OCI-LY1 (cell line): ENCODE measurements at regions not wholly inside any gene's neighbourhood (a gene's known extent, or its start where the extent isn't known, plus 50 kb on each side); places are given as distances from the start of the nearest gene placed in this dataset.

Experiments
- H2AFZ ChIP-seq: fragments of 200-600 bp; sonication (generic), shearing (Covaris generic); 2 replicates; pipeline ENCODE4 v1.6.0; 2014; ENCODE audit warnings: antibody characterized with exemption, mild to moderate bottlenecking, low read length
- H3F3A ChIP-seq: fragments of 200-600 bp; sonication (generic), shearing (Covaris generic); 2 replicates; pipeline ENCODE4 v1.6.0; 2014; ENCODE audit warnings: mild to moderate bottlenecking, antibody characterized with exemption, low read length, moderate library complexity; ENCODE audit not compliant: insufficient read depth
- H3K27ac ChIP-seq: fragments of 200-600 bp; sonication (generic); 2 replicates; pipeline ENCODE4 v1.5.1; 2014; ENCODE audit warnings: low read length, mixed run types, mild to moderate bottlenecking, low read depth; ENCODE audit not compliant: poor library complexity, severe bottlenecking
- H3K27me3 ChIP-seq: fragments of 200-600 bp; sonication (generic); 2 replicates; pipeline ENCODE4 v1.6.0; 2014; ENCODE audit warnings: antibody characterized with exemption, mild to moderate bottlenecking, low read length, moderate library complexity; ENCODE audit not compliant: insufficient read depth
- H3K36me3 ChIP-seq: fragments of 200-600 bp; sonication (generic); 2 replicates; pipeline ENCODE4 v1.6.1; 2014; ENCODE audit warnings: mild to moderate bottlenecking, antibody characterized with exemption, low read length, moderate library complexity, mixed read lengths; ENCODE audit not compliant: insufficient read depth
- H3K4me1 ChIP-seq: fragments of 200-600 bp; sonication (generic); 2 replicates; pipeline ENCODE4 v1.5.1; 2014; ENCODE audit warnings: mild to moderate bottlenecking, low read length, moderate library complexity; ENCODE audit not compliant: insufficient read depth, severe bottlenecking
- H3K4me2 ChIP-seq: fragments of 200-600 bp; sonication (generic), shearing (Covaris generic); 2 replicates; pipeline ENCODE4 v1.6.1; 2014; ENCODE audit warnings: low read length
- H3K4me3 ChIP-seq: fragments of 200-600 bp; sonication (generic); 2 replicates; pipeline ENCODE4 v1.5.1; 2014; ENCODE audit warnings: low read length, low read depth, mild to moderate bottlenecking, mixed read lengths; ENCODE audit not compliant: poor library complexity, severe bottlenecking
- H3K79me2 ChIP-seq: fragments of 200-600 bp; shearing (Covaris generic); 2 replicates; pipeline ENCODE4 v1.6.1; 2016; ENCODE audit warnings: mixed run types, low read length, mixed read lengths; ENCODE audit not compliant: insufficient read depth
- H3K9ac ChIP-seq: fragments of 200-600 bp; sonication (generic), shearing (Covaris generic); 2 replicates; pipeline ENCODE4 v1.6.1; 2014; ENCODE audit warnings: mild to moderate bottlenecking, low read length, mixed read lengths
- H3K9me2 ChIP-seq: fragments of 200-600 bp; sonication (generic), shearing (Covaris generic); 2 replicates; pipeline ENCODE4 v1.6.1; 2014; ENCODE audit warnings: low read depth, mild to moderate bottlenecking, low read length, mixed read lengths
- H3K9me3 ChIP-seq: fragments of 200-600 bp; shearing (Covaris generic); 2 replicates; pipeline ENCODE4 v1.6.1; 2014; ENCODE audit warnings: low read length, mixed read lengths
- H4K20me1 ChIP-seq: fragments of 200-600 bp; sonication (generic), shearing (Covaris generic); 2 replicates; pipeline ENCODE4 v1.6.0; 2016; ENCODE audit warnings: mild to moderate bottlenecking, low read length; ENCODE audit not compliant: insufficient read depth
- CTCF ChIP-seq: fragments of 200-600 bp; sonication (generic), shearing (Covaris generic); IDR thresholded peaks from 2 replicates; pipeline ENCODE4 v1.5.1; 2017; ENCODE audit warnings: mild to moderate bottlenecking, antibody characterized with exemption, low read length, moderate library complexity, mixed read lengths
- EZH2 ChIP-seq: fragments of 200-600 bp; sonication (generic), shearing (Covaris generic); IDR thresholded peaks from 2 replicates; pipeline ENCODE4 v1.8.0; 2017; ENCODE audit warnings: borderline replicate concordance, mixed run types, mild to moderate bottlenecking, antibody characterized with exemption, low read length, moderate library complexity, mixed read lengths

- TF ChIP-seq EZH2 (no peak), CTCF (no peak)
- Histone ChIP-seq H3K4me2 (no peak overlapping the region), H3K9me2 (no peaks in the 10 kb centered on the region), H3K4me1 (no peaks in the 10 kb centered on the region), H3K27me3 (no peaks in the 10 kb centered on the region), H3K27ac (no peak overlapping the region), H4K20me1 (no peaks in the 10 kb centered on the region), H3K79me2 (no peaks in the 10 kb centered on the region), H3K9ac (no peak overlapping the region), H3K9me3 (no peaks in the 10 kb centered on the region), H3K4me3 (no peak overlapping the region), H3K36me3 (no peaks in the 10 kb centered on the region), H2AFZ (no peak overlapping the region), H3F3A (no peaks in the 10 kb centered on the region)
These were observed 379.0 kb downstream of the LMX1A start for GRCh38 chr1:164977561-164977960.

GRCh38 chr1:164971921-164972415 lies 384.5 kb downstream of the LMX1A start:
- Histone ChIP-seq H3K27me3 (no peaks in the 10 kb centered on the region), H3K9ac (no peak overlapping the region), H3K4me2 (no peak overlapping the region), H4K20me1 (no peaks in the 10 kb centered on the region), H2AFZ (no peak overlapping the region), H3F3A (no peaks in the 10 kb centered on the region), H3K79me2 (no peaks in the 10 kb centered on the region), H3K4me3 (no peak overlapping the region), H3K9me2 (no peaks in the 10 kb centered on the region), H3K4me1 (no peaks in the 10 kb centered on the region), H3K9me3 (no peaks in the 10 kb centered on the region), H3K27ac (no peak overlapping the region), H3K36me3 (no peaks in the 10 kb centered on the region)
- TF ChIP-seq EZH2 (no peak), CTCF (no peak)

DNA sequence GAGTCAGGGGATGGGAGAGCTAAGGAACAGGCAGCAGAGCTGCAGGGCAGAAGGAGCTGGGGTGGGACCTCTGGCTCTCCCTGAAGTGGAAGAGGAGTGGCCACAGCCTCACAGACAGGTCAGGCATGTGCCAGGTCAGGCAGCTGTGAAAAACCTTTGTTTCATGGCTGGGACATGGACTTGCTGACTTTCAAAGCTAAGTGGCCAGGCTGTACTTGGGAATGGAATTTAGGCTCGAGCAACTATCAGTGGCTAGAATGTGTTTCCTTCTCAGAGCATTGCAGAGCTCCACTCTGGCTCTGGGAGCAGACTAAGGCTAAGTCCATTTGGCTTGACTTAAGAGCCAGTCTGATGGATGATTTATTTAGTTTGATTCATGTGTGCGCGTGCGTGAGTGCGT lies 385.1 kb downstream of the LMX1A start:
- H3F3A ChIP-seq, result no peaks in the 10 kb centered on the region
- H4K20me1 ChIP-seq, result no peaks in the 10 kb centered on the region
- no peak overlapping the region for H3K27ac ChIP-seq
- H3K4me1 ChIP-seq, result no peaks in the 10 kb centered on the region
- H2AFZ ChIP-seq, result no peak overlapping the region
- no peaks in the 10 kb centered on the region for H3K9me2 ChIP-seq
- H3K27me3 ChIP-seq, result no peaks in the 10 kb centered on the region
- no peak overlapping the region for H3K9ac ChIP-seq
- TF ChIP-seq CTCF (no peak), EZH2 (no peak)
- no peaks in the 10 kb centered on the region for H3K9me3 ChIP-seq
- no peaks in the 10 kb centered on the region for H3K79me2 ChIP-seq
- no peaks in the 10 kb centered on the region for H3K36me3 ChIP-seq
- H3K4me2 ChIP-seq, result no peak overlapping the region
- no peak overlapping the region for H3K4me3 ChIP-seq
